Liver (tissue), 8 donors: ENCODE measurements at regions not wholly inside any gene's neighbourhood (a gene's known extent, or its start where the extent isn't known, plus 50 kb on each side); places are given as distances from the start of the nearest gene placed in this dataset.

Source experiments
- DNase-seq: peaks from one replicate; pipeline ENCODE4 v3.0.0-alpha.2; 2017; ENCODE audit warnings: low spot score
- H3K27ac ChIP-seq, 2 donors: one replicate each; pipeline ENCODE4 v1.7.0; 2013; ENCODE audit warnings: inconsistent platforms in 2 of 2, low read length in 2 of 2, control low read depth in 1 of 2, low read depth in 1 of 2, mild to moderate bottlenecking in 1 of 2
- H3K27me3 ChIP-seq, 4 donors: one replicate each; pipeline versions ENCODE4 v1.6.1 to v1.7.0; 2013; ENCODE audit warnings: low read length in 3 of 4, inconsistent platforms in 1 of 4, mild to moderate bottlenecking in 1 of 4, moderate library complexity in 1 of 4; ENCODE audit not compliant: control insufficient read depth in 4 of 4, insufficient read depth in 4 of 4
- H3K36me3 ChIP-seq, 4 donors: one replicate each; pipeline versions ENCODE4 v1.6.1 to v1.7.0; 2013; ENCODE audit warnings: low read length in 3 of 4, mild to moderate bottlenecking in 3 of 4, low read depth in 1 of 4, moderate library complexity in 1 of 4; ENCODE audit not compliant: control insufficient read depth in 4 of 4, insufficient read depth in 3 of 4
- H3K4me1 ChIP-seq, 4 donors: one replicate each; pipeline versions ENCODE4 v1.6.1 to v1.7.0; 2013; ENCODE audit warnings: low read length in 3 of 4, mild to moderate bottlenecking in 3 of 4, moderate library complexity in 1 of 4; ENCODE audit not compliant: control insufficient read depth in 4 of 4, insufficient read depth in 4 of 4
- H3K4me3 ChIP-seq, 3 donors: one replicate each; pipeline versions ENCODE4 v1.6.1 to v1.7.0; 2013; ENCODE audit warnings: low read length in 3 of 3, control low read depth in 1 of 3, low read depth in 1 of 3, mild to moderate bottlenecking in 1 of 3
- H3K9ac ChIP-seq, 2 donors: one replicate each; pipeline ENCODE4 v1.7.0; 2013; ENCODE audit warnings: low read length in 2 of 2, mild to moderate bottlenecking in 2 of 2, moderate library complexity in 2 of 2, control low read depth in 1 of 2, low read depth in 1 of 2
- H3K9me3 ChIP-seq, 4 donors: one replicate each; pipeline versions ENCODE4 v1.6.1 to v1.7.0; 2013; ENCODE audit warnings: low read length in 3 of 4; ENCODE audit not compliant: control insufficient read depth in 4 of 4
- ATF3 ChIP-seq: IDR thresholded peaks from 2 replicates; pipeline ENCODE4 v1.6.1; 2016; ENCODE audit warnings: antibody characterized with exemption
- CTCF ChIP-seq: fragments of 150-350 bp; IDR thresholded peaks from 2 replicates; pipeline ENCODE4 v1.5.1; 2017; ENCODE audit warnings: improper control_type of control experiment, low read depth, low read length; ENCODE audit not compliant: missing input control
- EGR1 ChIP-seq, 2 donors: IDR thresholded peaks; 2 replicates each; pipeline ENCODE4 v1.6.1; 2016 to 2018; ENCODE audit warnings: antibody characterized with exemption in 2 of 2, low read depth in 2 of 2
- FOXA1 ChIP-seq: IDR thresholded peaks from 2 replicates; pipeline ENCODE4 v1.6.1; 2016; ENCODE audit warnings: antibody characterized with exemption
- FOXA2 ChIP-seq: IDR thresholded peaks from 2 replicates; pipeline ENCODE4 v1.6.1; 2016; ENCODE audit warnings: antibody characterized with exemption
- HNF4G ChIP-seq: IDR thresholded peaks from 2 replicates; pipeline ENCODE4 v1.6.1; 2016; ENCODE audit warnings: antibody characterized with exemption
- JUND ChIP-seq, 2 donors: IDR thresholded peaks; 2 replicates each; pipeline ENCODE4 v1.6.1; 2016; ENCODE audit warnings: antibody characterized with exemption in 2 of 2
- RAD21 ChIP-seq, 2 donors: IDR thresholded peaks; 2 replicates each; pipeline ENCODE4 v1.6.1; 2016; ENCODE audit warnings: antibody characterized with exemption in 2 of 2, mild to moderate bottlenecking in 2 of 2
- RXRA ChIP-seq, 2 donors: IDR thresholded peaks; 2 replicates each; pipeline ENCODE4 v1.6.1; 2017 to 2018; ENCODE audit warnings: antibody characterized with exemption in 2 of 2, mild to moderate bottlenecking in 1 of 2
- TAF1 ChIP-seq: conservative IDR thresholded peaks from 2 replicates; pipeline ENCODE4 v1.6.1; 2016; ENCODE audit warnings: antibody characterized with exemption, mild to moderate bottlenecking
- YY1 ChIP-seq: IDR thresholded peaks from 2 replicates; pipeline ENCODE4 v1.6.1; 2016; ENCODE audit warnings: antibody characterized with exemption, mild to moderate bottlenecking
- ZBTB33 ChIP-seq: IDR thresholded peaks from 2 replicates; pipeline ENCODE4 v1.6.1; 2016; ENCODE audit warnings: antibody characterized with exemption
- WGBS: extraction: QIAGEN DNeasy Blood & Tissue Kit; methylation state at CpG from one replicate; pipeline ENCODE4 v1.1.7; 2013; 5-methylcytosine and 5-hydroxymethylcytosine counted together
- TF ChIP-seq, protein P1 (sequence below): IDR thresholded peaks from 2 replicates; pipeline ENCODE4 v1.6.1; 2016; ENCODE audit warnings: antibody characterized with exemption, mild to moderate bottlenecking
- TF ChIP-seq, protein P2 (sequence below): IDR thresholded peaks from 2 replicates; pipeline ENCODE4 v1.6.1; 2016; ENCODE audit warnings: antibody characterized with exemption
- donor health status: healthy.
- donor health status: healthy.
- donor health status: healthy.
- donor health status: healthy.
- donor health status: healthy.

DNA sequence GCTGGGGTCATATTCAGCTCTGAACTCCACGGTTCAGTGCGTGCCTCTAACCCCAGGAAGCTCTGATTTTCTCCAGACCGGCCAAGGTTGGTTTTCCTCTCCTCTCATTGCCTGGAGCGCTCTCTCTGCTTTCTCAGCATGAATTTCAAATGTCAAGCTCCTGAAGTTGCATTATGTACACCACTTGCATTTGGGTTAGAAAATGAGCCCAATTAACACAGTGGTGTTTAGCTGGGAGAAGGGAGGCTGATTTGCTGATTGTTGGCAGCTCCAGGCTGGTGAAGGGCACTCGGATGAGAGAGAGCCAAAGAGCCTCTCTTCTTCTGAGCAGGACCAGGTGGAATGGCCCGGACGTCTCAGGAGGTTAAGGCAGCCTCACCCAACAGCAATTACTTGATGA, 570.9 kb downstream of the VRK1 start:
- no peak for DNase-seq
- Histone ChIP-seq H3K36me3 (no peaks in the 10 kb centered on the region), H3K4me1 (peaks cover 0 to 4% (median 0%) of the 10 kb centered on the region in 4 donors), H3K9ac (no peak overlapping the region), H3K27ac (no peak overlapping the region), H3K4me3 (no peak overlapping the region), H3K9me3 (peaks cover 0 to 3% (median 0%) of the 10 kb centered on the region in 4 donors), H3K27me3 (no peaks in the 10 kb centered on the region)
- TF ChIP-seq HNF4G: no peak
- TF ChIP-seq RXRA (IDR thresholded peaks at IDR 0.05): no peak
- TF ChIP-seq YY1: no peak
- TF ChIP-seq ATF3: no peak
- TF ChIP-seq TAF1: no peak
- TF ChIP-seq FOXA2: no peak
- no peak for TF ChIP-seq RAD21 (IDR thresholded peaks at IDR 0.05)
- no peak for TF ChIP-seq CTCF
- TF ChIP-seq, protein P1, sequence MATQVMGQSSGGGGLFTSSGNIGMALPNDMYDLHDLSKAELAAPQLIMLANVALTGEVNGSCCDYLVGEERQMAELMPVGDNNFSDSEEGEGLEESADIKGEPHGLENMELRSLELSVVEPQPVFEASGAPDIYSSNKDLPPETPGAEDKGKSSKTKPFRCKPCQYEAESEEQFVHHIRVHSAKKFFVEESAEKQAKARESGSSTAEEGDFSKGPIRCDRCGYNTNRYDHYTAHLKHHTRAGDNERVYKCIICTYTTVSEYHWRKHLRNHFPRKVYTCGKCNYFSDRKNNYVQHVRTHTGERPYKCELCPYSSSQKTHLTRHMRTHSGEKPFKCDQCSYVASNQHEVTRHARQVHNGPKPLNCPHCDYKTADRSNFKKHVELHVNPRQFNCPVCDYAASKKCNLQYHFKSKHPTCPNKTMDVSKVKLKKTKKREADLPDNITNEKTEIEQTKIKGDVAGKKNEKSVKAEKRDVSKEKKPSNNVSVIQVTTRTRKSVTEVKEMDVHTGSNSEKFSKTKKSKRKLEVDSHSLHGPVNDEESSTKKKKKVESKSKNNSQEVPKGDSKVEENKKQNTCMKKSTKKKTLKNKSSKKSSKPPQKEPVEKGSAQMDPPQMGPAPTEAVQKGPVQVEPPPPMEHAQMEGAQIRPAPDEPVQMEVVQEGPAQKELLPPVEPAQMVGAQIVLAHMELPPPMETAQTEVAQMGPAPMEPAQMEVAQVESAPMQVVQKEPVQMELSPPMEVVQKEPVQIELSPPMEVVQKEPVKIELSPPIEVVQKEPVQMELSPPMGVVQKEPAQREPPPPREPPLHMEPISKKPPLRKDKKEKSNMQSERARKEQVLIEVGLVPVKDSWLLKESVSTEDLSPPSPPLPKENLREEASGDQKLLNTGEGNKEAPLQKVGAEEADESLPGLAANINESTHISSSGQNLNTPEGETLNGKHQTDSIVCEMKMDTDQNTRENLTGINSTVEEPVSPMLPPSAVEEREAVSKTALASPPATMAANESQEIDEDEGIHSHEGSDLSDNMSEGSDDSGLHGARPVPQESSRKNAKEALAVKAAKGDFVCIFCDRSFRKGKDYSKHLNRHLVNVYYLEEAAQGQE: no peak
- 76% methylated on average over 7 of the region's 7 CpGs for WGBS

GRCh38 chr14:97368900-97369564, 571.9 kb downstream of the VRK1 start:
- 83% methylated on average over 5 of the region's 5 CpGs for WGBS
- no peak for DNase-seq
- TF ChIP-seq CTCF: no peak
- TF ChIP-seq ZBTB33: no peak
- TF ChIP-seq HNF4G: no peak
- no peak for TF ChIP-seq FOXA1
- TF ChIP-seq EGR1 (IDR thresholded peaks at IDR 0.05; ENCODE audit: low read depth in 2 of 2): no peak
- no peak for TF ChIP-seq JUND (IDR thresholded peaks at IDR 0.05)
- no peak for TF ChIP-seq FOXA2
- TF ChIP-seq YY1: no peak
- TF ChIP-seq, protein P2, sequence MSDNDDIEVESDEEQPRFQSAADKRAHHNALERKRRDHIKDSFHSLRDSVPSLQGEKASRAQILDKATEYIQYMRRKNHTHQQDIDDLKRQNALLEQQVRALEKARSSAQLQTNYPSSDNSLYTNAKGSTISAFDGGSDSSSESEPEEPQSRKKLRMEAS: no peak
- H3K4me1 ChIP-seq: peaks cover 0 to 4% (median 0%) of the 10 kb centered on the region in 4 donors
- H3K4me3 ChIP-seq: no peak overlapping the region
- peaks cover 0 to 3% (median 0%) of the 10 kb centered on the region in 4 donors for H3K9me3 ChIP-seq
- no peak overlapping the region for H3K27ac ChIP-seq
- no peaks in the 10 kb centered on the region for H3K27me3 ChIP-seq
- no peak overlapping the region for H3K9ac ChIP-seq
- no peaks in the 10 kb centered on the region for H3K36me3 ChIP-seq
